GM23338 (cell line): ENCODE measurements at regions not wholly inside any gene's neighbourhood (a gene's known extent, or its start where the extent isn't known, plus 50 kb on each side); places are given as distances from the start of the nearest gene placed in this dataset.
A peak's percentile ranks its signal among the peaks of the same experiment; 100 is the strongest.

Experiments
- ATAC-seq: fragments of 200-7000 bp; cut with Tn5 transposase; 3 replicates; pipeline ENCODE4 v1.9.1; 2020
- DNase-seq: peaks from one replicate; pipeline ENCODE4 v3.0.0-alpha.2; 2015; ENCODE audit warnings: low spot score
- H2AFZ ChIP-seq: fragments of 200-600 bp; sonication (generic); 2 replicates; pipeline ENCODE4 v1.8.0; 2016; ENCODE audit warnings: antibody characterized with exemption, mild to moderate bottlenecking, moderate library complexity
- H3F3A ChIP-seq: fragments of 200-600 bp; sonication (generic); replicated peaks from 2 replicates; pipeline ENCODE4 v1.8.0; 2017; ENCODE audit warnings: antibody characterized with exemption, mixed run types, low read depth
- H3K27ac ChIP-seq: fragments of 200-600 bp; sonication (generic); 2 replicates; pipeline ENCODE4 v1.6.1; 2016; ENCODE audit warnings: low read depth
- H3K27me3 ChIP-seq: fragments of 200-600 bp; sonication (generic); 2 replicates; pipeline ENCODE4 v1.8.0; 2016; ENCODE audit warnings: mild to moderate bottlenecking, mixed run types, moderate library complexity; ENCODE audit not compliant: insufficient read depth
- H3K36me3 ChIP-seq: fragments of 200-600 bp; sonication (generic); 2 replicates; pipeline ENCODE4 v1.8.0; 2016; ENCODE audit warnings: mild to moderate bottlenecking; ENCODE audit not compliant: insufficient read depth
- H3K4me1 ChIP-seq: fragments of 200-600 bp; sonication (generic); 2 replicates; pipeline ENCODE4 v1.8.0; 2016; ENCODE audit warnings: mild to moderate bottlenecking, moderate library complexity; ENCODE audit not compliant: insufficient read depth
- H3K4me2 ChIP-seq: fragments of 200-600 bp; sonication (generic); 2 replicates; pipeline ENCODE4 v1.7.1; 2017; ENCODE audit warnings: mixed run types
- H3K4me3 ChIP-seq: fragments of 200-600 bp; sonication (generic); 2 replicates; pipeline ENCODE4 v1.6.1; 2016; ENCODE audit warnings: mixed run types
- H3K79me2 ChIP-seq: fragments of 200-600 bp; sonication (generic); replicated peaks from 2 replicates; pipeline ENCODE4 v1.8.0; 2017; ENCODE audit warnings: mild to moderate bottlenecking; ENCODE audit not compliant: insufficient read depth
- H3K9me2 ChIP-seq: fragments of 200-600 bp; sonication (generic); 2 replicates; pipeline ENCODE4 v1.8.0; 2017; ENCODE audit not compliant: insufficient read depth
- H4K20me1 ChIP-seq: fragments of 200-600 bp; sonication (generic); replicated peaks from 2 replicates; pipeline ENCODE4 v1.8.0; 2017; ENCODE audit warnings: mild to moderate bottlenecking; ENCODE audit not compliant: insufficient read depth
- H3K27ac Mint-ChIP-seq: 2 replicates; pipeline ENCODE4 v1.8.0; 2020; ENCODE audit warnings: inconsistent platforms, mild to moderate bottlenecking, moderate library complexity, mixed read lengths
- H3K27me3 Mint-ChIP-seq: 3 replicates; pipeline ENCODE4 v1.8.0; 2022; ENCODE audit warnings: low read depth, mild to moderate bottlenecking, moderate library complexity, mixed read lengths, inconsistent platforms; ENCODE audit not compliant: insufficient read depth, poor library complexity
- H3K36me3 Mint-ChIP-seq: 3 replicates; pipeline ENCODE4 v1.8.0; 2021; ENCODE audit warnings: low read depth, mild to moderate bottlenecking, inconsistent platforms, moderate library complexity, mixed read lengths
- H3K4me1 Mint-ChIP-seq: 3 replicates; pipeline ENCODE4 v1.8.0; 2020; ENCODE audit warnings: mild to moderate bottlenecking, inconsistent platforms, mixed read lengths
- H3K4me3 Mint-ChIP-seq: 3 replicates; pipeline ENCODE4 v1.8.0; 2021; ENCODE audit warnings: moderate library complexity, mild to moderate bottlenecking, inconsistent platforms, mixed read lengths
- H3K9me3 Mint-ChIP-seq: 3 replicates; pipeline ENCODE4 v1.8.0; 2020; ENCODE audit warnings: moderate library complexity, mild to moderate bottlenecking, inconsistent platforms, mixed read lengths
- CREB1 ChIP-seq: fragments of 250-450 bp; sonication (Bioruptor Pico); IDR thresholded peaks from 2 replicates; pipeline ENCODE4 v1.5.0; 2020; ENCODE audit warnings: low read depth, mild to moderate bottlenecking, moderate library complexity
- EZH2 ChIP-seq: fragments of 200-600 bp; sonication (generic); IDR thresholded peaks from one replicate; pipeline ENCODE4 v1.8.0; 2017; ENCODE audit warnings: antibody characterized with exemption, mild to moderate bottlenecking, low read depth; ENCODE audit not compliant: unreplicated experiment
- EZH2phosphoT487 ChIP-seq: fragments of 200-600 bp; sonication (generic); IDR thresholded peaks from one replicate; pipeline ENCODE4 v1.8.1; 2018; ENCODE audit warnings: antibody characterized with exemption; ENCODE audit not compliant: unreplicated experiment
- NANOG ChIP-seq: IDR thresholded peaks from 2 replicates; pipeline ENCODE4 v1.6.1; 2016; ENCODE audit warnings: antibody characterized with exemption, borderline replicate concordance
- STAT1 ChIP-seq: IDR thresholded peaks from one replicate; pipeline ENCODE4 v1.6.1; 2016; ENCODE audit warnings: antibody characterized with exemption; ENCODE audit not compliant: unreplicated experiment
- ZNF114 ChIP-seq: fragments of 250-450 bp; sonication (Bioruptor Pico); IDR thresholded peaks from 2 replicates; pipeline ENCODE4 v1.5.0; 2020; ENCODE audit warnings: mild to moderate bottlenecking, moderate library complexity
- ZNF331 ChIP-seq: fragments of 250-450 bp; sonication (Bioruptor Pico); IDR thresholded peaks from 2 replicates; pipeline ENCODE4 v1.5.0; 2020; ENCODE audit warnings: low read depth, mild to moderate bottlenecking, moderate library complexity
- TF ChIP-seq, protein P1 (sequence below), 2 experiments: fragments of 200-600 bp in 1 of 2; sonication (generic) in 1 of 2; conservative IDR thresholded peaks; 2 replicates each; pipeline versions ENCODE4 v1.5.1 to v1.6.1; 2016 to 2017; ENCODE audit warnings: antibody characterized with exemption in 2 of 2, low read depth in 2 of 2, mild to moderate bottlenecking in 2 of 2, moderate library complexity in 1 of 2
- TF ChIP-seq, protein P2 (sequence below): IDR thresholded peaks from 2 replicates; pipeline ENCODE4 v1.6.1; 2016; ENCODE audit warnings: antibody characterized with exemption
- TF ChIP-seq, protein P3 (sequence below): fragments of 250-450 bp; sonication (Bioruptor Pico); IDR thresholded peaks from 2 replicates; pipeline ENCODE4 v1.5.0; 2020; ENCODE audit warnings: mild to moderate bottlenecking, moderate library complexity

DNA sequence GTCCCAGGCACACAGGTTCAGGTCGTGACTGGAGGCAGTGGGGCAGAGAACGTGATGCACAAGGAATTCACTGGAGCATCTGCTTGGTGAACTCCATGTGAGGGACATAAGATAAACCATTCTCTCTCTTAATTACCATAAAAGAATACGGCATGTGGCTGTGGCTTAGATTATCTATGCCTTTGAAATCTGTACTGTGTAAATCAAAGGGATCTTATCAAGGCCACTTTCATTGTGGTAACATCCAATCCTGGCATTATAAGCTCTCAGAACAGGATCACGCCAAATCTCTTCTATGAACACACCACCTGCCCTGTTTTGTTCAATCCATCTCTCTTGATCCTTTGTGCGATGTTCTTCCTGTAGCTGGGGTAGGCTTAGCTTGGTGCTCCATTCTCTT, 192.3 kb downstream of the SPATA18 start (continued):
- TF ChIP-seq, protein P1, sequence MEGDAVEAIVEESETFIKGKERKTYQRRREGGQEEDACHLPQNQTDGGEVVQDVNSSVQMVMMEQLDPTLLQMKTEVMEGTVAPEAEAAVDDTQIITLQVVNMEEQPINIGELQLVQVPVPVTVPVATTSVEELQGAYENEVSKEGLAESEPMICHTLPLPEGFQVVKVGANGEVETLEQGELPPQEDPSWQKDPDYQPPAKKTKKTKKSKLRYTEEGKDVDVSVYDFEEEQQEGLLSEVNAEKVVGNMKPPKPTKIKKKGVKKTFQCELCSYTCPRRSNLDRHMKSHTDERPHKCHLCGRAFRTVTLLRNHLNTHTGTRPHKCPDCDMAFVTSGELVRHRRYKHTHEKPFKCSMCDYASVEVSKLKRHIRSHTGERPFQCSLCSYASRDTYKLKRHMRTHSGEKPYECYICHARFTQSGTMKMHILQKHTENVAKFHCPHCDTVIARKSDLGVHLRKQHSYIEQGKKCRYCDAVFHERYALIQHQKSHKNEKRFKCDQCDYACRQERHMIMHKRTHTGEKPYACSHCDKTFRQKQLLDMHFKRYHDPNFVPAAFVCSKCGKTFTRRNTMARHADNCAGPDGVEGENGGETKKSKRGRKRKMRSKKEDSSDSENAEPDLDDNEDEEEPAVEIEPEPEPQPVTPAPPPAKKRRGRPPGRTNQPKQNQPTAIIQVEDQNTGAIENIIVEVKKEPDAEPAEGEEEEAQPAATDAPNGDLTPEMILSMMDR (conservative IDR thresholded peaks at IDR 0.05; ENCODE audit: low read depth in 2 of 2): no peak
- TF ChIP-seq STAT1 (no peak), ZNF331 (CRISPR knock-in tag) (no peak), EZH2 (no peak), EZH2phosphoT487 (no peak)
- TF ChIP-seq, protein P2, sequence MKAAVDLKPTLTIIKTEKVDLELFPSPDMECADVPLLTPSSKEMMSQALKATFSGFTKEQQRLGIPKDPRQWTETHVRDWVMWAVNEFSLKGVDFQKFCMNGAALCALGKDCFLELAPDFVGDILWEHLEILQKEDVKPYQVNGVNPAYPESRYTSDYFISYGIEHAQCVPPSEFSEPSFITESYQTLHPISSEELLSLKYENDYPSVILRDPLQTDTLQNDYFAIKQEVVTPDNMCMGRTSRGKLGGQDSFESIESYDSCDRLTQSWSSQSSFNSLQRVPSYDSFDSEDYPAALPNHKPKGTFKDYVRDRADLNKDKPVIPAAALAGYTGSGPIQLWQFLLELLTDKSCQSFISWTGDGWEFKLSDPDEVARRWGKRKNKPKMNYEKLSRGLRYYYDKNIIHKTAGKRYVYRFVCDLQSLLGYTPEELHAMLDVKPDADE: no peak

DNA sequence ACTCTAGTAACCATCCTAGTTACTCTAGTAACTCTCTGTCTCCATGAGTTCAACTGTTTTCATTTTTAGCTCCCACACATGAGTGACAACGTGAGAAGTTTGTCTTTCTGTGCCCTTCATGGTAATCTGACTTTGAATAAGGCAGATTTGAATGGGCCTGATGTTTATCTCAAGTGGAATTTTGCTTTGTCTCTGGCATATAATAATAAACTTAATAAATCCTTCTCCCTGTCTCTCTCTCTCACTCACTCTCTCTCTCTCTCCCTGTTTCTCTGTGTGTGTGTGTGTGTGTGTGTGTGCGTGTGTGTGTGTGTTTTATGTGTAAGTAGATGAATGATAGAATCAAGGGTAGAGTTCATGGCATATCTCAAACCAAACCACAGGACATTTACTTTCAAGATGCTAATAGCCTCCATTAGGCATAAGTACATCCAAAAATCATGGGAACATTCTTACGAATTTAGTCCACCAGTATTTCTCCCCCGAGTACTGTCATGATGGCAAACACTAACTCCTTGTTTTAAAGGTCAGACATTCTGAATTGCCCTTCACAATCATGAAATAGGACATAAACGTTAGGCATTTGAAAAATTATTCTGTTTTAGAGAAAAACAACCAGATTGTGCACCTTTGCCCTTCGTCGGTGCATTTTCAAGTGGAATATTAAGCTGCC, 193.1 kb downstream of the SPATA18 start:
- H3K36me3 ChIP-seq: no peaks in the 10 kb centered on the region
- TF ChIP-seq, protein P1 (conservative IDR thresholded peaks at IDR 0.05; ENCODE audit: low read depth in 2 of 2): no peak
- TF ChIP-seq NANOG (no peak), ZNF114 (CRISPR knock-in tag) (no peak), ZNF331 (CRISPR knock-in tag) (no peak), STAT1 (no peak), EZH2phosphoT487 (no peak), EZH2 (no peak), CREB1 (CRISPR knock-in tag) (no peak)
- TF ChIP-seq, protein P3, sequence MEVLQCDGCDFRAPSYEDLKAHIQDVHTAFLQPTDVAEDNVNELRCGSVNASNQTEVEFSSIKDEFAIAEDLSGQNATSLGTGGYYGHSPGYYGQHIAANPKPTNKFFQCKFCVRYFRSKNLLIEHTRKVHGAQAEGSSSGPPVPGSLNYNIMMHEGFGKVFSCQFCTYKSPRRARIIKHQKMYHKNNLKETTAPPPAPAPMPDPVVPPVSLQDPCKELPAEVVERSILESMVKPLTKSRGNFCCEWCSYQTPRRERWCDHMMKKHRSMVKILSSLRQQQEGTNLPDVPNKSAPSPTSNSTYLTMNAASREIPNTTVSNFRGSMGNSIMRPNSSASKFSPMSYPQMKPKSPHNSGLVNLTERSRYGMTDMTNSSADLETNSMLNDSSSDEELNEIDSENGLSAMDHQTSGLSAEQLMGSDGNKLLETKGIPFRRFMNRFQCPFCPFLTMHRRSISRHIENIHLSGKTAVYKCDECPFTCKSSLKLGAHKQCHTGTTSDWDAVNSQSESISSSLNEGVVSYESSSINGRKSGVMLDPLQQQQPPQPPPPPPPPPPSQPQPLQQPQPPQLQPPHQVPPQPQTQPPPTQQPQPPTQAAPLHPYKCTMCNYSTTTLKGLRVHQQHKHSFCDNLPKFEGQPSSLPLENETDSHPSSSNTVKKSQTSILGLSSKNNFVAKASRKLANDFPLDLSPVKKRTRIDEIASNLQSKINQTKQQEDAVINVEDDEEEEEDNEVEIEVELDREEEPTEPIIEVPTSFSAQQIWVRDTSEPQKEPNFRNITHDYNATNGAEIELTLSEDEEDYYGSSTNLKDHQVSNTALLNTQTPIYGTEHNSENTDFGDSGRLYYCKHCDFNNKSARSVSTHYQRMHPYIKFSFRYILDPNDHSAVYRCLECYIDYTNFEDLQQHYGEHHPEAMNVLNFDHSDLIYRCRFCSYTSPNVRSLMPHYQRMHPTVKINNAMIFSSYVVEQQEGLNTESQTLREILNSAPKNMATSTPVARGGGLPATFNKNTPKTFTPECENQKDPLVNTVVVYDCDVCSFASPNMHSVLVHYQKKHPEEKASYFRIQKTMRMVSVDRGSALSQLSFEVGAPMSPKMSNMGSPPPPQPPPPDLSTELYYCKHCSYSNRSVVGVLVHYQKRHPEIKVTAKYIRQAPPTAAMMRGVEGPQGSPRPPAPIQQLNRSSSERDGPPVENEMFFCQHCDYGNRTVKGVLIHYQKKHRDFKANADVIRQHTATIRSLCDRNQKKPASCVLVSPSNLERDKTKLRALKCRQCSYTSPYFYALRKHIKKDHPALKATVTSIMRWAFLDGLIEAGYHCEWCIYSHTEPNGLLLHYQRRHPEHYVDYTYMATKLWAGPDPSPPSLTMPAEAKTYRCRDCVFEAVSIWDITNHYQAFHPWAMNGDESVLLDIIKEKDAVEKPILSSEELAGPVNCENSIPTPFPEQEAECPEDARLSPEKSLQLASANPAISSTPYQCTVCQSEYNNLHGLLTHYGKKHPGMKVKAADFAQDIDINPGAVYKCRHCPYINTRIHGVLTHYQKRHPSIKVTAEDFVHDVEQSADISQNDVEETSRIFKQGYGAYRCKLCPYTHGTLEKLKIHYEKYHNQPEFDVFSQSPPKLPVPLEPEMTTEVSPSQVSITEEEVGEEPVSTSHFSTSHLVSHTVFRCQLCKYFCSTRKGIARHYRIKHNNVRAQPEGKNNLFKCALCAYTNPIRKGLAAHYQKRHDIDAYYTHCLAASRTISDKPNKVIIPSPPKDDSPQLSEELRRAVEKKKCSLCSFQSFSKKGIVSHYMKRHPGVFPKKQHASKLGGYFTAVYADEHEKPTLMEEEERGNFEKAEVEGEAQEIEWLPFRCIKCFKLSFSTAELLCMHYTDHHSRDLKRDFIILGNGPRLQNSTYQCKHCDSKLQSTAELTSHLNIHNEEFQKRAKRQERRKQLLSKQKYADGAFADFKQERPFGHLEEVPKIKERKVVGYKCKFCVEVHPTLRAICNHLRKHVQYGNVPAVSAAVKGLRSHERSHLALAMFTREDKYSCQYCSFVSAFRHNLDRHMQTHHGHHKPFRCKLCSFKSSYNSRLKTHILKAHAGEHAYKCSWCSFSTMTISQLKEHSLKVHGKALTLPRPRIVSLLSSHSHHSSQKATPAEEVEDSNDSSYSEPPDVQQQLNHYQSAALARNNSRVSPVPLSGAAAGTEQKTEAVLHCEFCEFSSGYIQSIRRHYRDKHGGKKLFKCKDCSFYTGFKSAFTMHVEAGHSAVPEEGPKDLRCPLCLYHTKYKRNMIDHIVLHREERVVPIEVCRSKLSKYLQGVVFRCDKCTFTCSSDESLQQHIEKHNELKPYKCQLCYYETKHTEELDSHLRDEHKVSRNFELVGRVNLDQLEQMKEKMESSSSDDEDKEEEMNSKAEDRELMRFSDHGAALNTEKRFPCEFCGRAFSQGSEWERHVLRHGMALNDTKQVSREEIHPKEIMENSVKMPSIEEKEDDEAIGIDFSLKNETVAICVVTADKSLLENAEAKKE: no peak
- Mint-ChIP-seq H3K27me3 (no peaks in the 10 kb centered on the region), H3K27ac (no peak overlapping the region), H3K4me1 (peaks cover 10% of the 10 kb centered on the region; the same call in 2 of the 3 replicates), H3K36me3 (no peaks in the 10 kb centered on the region), H3K9me3 (no peaks in the 10 kb centered on the region), H3K4me3 (no peak overlapping the region)
- H4K20me1 ChIP-seq: no peaks in the 10 kb centered on the region
- H3K9me2 ChIP-seq: peaks cover 8% of the 10 kb centered on the region; the same call in 1 of the 2 replicates
- no peaks in the 10 kb centered on the region for H3K79me2 ChIP-seq
- peak overlapping the region; percentile 54; the same call in 1 of the 2 replicates for H2AFZ ChIP-seq
- DNase-seq: no peak
- no peak overlapping the region for H3K27ac ChIP-seq
- no peak for ATAC-seq
- no peak overlapping the region for H3K4me2 ChIP-seq
- H3K4me3 ChIP-seq: no peak overlapping the region
- no peaks in the 10 kb centered on the region for H3F3A ChIP-seq
- peaks cover 8% of the 10 kb centered on the region for H3K4me1 ChIP-seq
- no peaks in the 10 kb centered on the region for H3K27me3 ChIP-seq
